Ishikawa (cell line): ENCODE measurements at regions not wholly inside any gene's neighbourhood (a gene's known extent, or its start where the extent isn't known, plus 50 kb on each side); places are given as distances from the start of the nearest gene placed in this dataset.
A peak's percentile ranks its signal among the peaks of the same experiment; 100 is the strongest.

Experiments
- CEBPB ChIP-seq: IDR thresholded peaks from 2 replicates; pipeline ENCODE4 v1.6.1; 2012
- CREB1 ChIP-seq: IDR thresholded peaks from 2 replicates; pipeline ENCODE4 v1.6.1; 2012; ENCODE audit warnings: low read depth
- EGR1 ChIP-seq: IDR thresholded peaks from 2 replicates; pipeline ENCODE4 v1.6.1; 2012
- EP300 ChIP-seq: IDR thresholded peaks from 2 replicates; pipeline ENCODE4 v1.6.1; 2012; ENCODE audit warnings: borderline replicate concordance
- FOXM1 ChIP-seq: IDR thresholded peaks from 2 replicates; pipeline ENCODE4 v1.6.1; 2012; ENCODE audit warnings: low read depth, borderline replicate concordance
- MAX ChIP-seq: IDR thresholded peaks from 2 replicates; pipeline ENCODE4 v1.6.1; 2012
- NFIC ChIP-seq: IDR thresholded peaks from 2 replicates; pipeline ENCODE4 v1.6.1; 2012
- RAD21 ChIP-seq: IDR thresholded peaks from 2 replicates; pipeline ENCODE4 v1.6.1; 2012; ENCODE audit warnings: low read depth
- REST ChIP-seq: IDR thresholded peaks from 2 replicates; pipeline ENCODE4 v1.6.1; 2012; ENCODE audit warnings: low read depth, mild to moderate bottlenecking
- TAF1 ChIP-seq: IDR thresholded peaks from 2 replicates; pipeline ENCODE4 v1.6.1; 2012; ENCODE audit warnings: low read depth, mild to moderate bottlenecking
- TCF12 ChIP-seq: IDR thresholded peaks from 2 replicates; pipeline ENCODE4 v1.6.1; 2012; ENCODE audit warnings: low read depth
- TEAD4 ChIP-seq: IDR thresholded peaks from 2 replicates; pipeline ENCODE4 v1.6.1; 2012
- YY1 ChIP-seq: IDR thresholded peaks from 2 replicates; pipeline ENCODE4 v1.6.1; 2012; ENCODE audit warnings: low read depth
- ZBTB7A ChIP-seq: IDR thresholded peaks from 2 replicates; pipeline ENCODE4 v1.6.1; 2012; ENCODE audit warnings: low read depth
- TF ChIP-seq, protein P1 (sequence below): IDR thresholded peaks from 2 replicates; pipeline ENCODE4 v1.6.1; 2012

DNA sequence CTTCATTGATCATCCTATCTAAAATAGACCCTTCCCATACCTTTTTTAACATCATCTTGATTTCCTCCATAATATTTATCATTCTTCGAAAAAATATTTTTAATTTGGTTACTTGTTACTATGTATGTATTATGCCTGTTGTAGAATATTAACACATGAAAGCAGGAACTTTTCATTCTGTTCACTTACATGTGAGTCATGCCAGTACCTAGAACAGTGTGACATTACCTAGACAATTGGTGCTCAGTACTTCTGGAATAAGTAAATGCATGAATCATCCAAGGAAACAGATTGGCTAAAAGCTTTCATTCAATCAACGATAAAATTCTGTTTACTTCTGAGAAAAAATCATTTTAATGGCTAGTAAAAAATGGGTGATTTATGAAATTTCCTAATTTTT lies 76.4 kb downstream of the CXXC4 start:
- TF ChIP-seq EP300 (no peak), YY1 (no peak), MAX (no peak), RAD21 (no peak), TEAD4 (no peak), EGR1 (no peak)

DNA sequence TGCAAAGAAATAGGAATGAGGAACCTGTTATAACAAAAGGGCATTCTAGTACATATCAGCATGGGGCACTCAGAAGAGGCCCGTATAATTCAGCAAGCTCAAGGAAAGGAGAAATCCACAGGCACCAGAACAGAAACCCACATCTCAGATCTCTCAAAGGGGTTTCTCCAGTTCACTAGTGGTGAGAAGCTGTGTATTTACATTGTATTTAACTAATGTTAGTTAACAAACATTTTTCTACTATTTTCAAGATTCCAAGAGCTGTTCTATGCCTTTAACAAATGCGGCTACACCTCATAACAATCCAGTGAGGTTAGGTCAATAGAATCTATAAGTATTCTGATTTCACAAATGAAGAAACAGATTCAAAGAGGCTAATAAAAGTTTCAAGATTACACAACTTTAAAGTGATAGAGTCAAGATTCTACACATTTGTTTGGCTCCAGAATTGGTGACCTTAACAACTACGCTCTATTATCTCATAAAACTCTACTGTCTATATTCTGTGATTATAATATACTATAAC lies 77.3 kb downstream of the CXXC4 start:
- no peak for TF ChIP-seq TCF12
- no peak for TF ChIP-seq CREB1
- TF ChIP-seq NFIC: no peak
- no peak for TF ChIP-seq RAD21
- TF ChIP-seq, protein P1, sequence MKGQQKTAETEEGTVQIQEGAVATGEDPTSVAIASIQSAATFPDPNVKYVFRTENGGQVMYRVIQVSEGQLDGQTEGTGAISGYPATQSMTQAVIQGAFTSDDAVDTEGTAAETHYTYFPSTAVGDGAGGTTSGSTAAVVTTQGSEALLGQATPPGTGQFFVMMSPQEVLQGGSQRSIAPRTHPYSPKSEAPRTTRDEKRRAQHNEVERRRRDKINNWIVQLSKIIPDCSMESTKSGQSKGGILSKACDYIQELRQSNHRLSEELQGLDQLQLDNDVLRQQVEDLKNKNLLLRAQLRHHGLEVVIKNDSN: no peak
- no peak for TF ChIP-seq ZBTB7A
- TF ChIP-seq FOXM1: no peak
- TF ChIP-seq EP300: no peak
- no peak for TF ChIP-seq CEBPB
- no peak for TF ChIP-seq EGR1
- TF ChIP-seq YY1: no peak
- no peak for TF ChIP-seq TEAD4
- no peak for TF ChIP-seq MAX
- TF ChIP-seq TAF1: no peak
- TF ChIP-seq REST: no peak

- TF ChIP-seq FOXM1 (no peak), RAD21 (peak; percentile 10; the same call in 1 of the 2 replicates)
Measured at GRCh38 chr4:104416725-104417356, 77.9 kb downstream of the CXXC4 start.

GRCh38 chr4:104413487-104413886 lies 81.2 kb downstream of the CXXC4 start:
- TF ChIP-seq TEAD4 (no peak), FOXM1 (no peak), CEBPB (no peak), EGR1 (no peak), EP300 (no peak)
- TF ChIP-seq, protein P1: no peak

- TF ChIP-seq RAD21: no peak
Measured at GRCh38 chr4:104412344-104412743, 82.3 kb downstream of the CXXC4 start.

DNA sequence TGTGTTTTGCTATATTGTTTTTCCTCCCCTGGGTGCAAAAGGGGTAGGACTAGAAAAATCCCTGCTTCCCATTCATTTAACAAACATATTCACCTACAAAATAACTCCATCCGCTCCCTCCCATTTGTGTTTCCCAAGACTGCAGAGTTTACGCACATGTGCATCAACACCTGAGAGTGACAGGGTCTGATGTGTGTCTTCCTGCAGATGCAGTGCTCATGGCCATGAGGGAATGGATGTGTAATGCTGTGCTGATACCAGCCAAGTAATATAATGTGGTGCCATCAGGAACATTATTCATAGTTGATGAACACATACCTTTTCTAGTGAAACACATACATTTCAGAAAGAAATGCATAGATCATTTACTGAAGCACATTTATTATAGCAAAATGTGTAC lies 83.2 kb downstream of the CXXC4 start:
- TF ChIP-seq ZBTB7A (no peak), RAD21 (no peak), NFIC (no peak), REST (no peak), MAX (no peak), TAF1 (no peak), CEBPB (no peak), YY1 (no peak), TEAD4 (no peak), FOXM1 (no peak), EP300 (no peak), CREB1 (no peak), TCF12 (no peak), EGR1 (no peak)
- TF ChIP-seq, protein P1: no peak
